Kidney (tissue), 13 donors: ENCODE measurements at regions not wholly inside any gene's neighbourhood (a gene's known extent, or its start where the extent isn't known, plus 50 kb on each side); places are given as distances from the start of the nearest gene placed in this dataset.

Source experiments
- DNase-seq, 5 donors: peaks; one replicate each; pipeline ENCODE4 v3.0.0-alpha.2; 2013 to 2020
- FAIRE-seq: peaks from 2 replicates; lab custom pipeline; 2012; peaks lifted over from hg19 to GRCh38; lab: Jason Lieb, UNC
- H3K27ac ChIP-seq, 2 donors: one replicate each; pipeline ENCODE4 v1.7.0; 2013; ENCODE audit warnings: low read depth in 2 of 2, low read length in 2 of 2, inconsistent platforms in 1 of 2
- H3K27me3 ChIP-seq: one replicate; pipeline ENCODE4 v1.7.1; 2013; ENCODE audit warnings: low read length, inconsistent platforms; ENCODE audit not compliant: control insufficient read depth, insufficient read depth
- H3K36me3 ChIP-seq, 3 donors: one replicate each; pipeline versions ENCODE4 v1.7.0 to v1.7.1; 2013; ENCODE audit warnings: low read length in 3 of 3, control low read depth in 1 of 3, inconsistent platforms in 1 of 3; ENCODE audit not compliant: insufficient read depth in 3 of 3, control insufficient read depth in 2 of 3
- H3K4me1 ChIP-seq, 3 donors: one replicate each; pipeline versions ENCODE4 v1.7.0 to v1.7.1; 2013; ENCODE audit warnings: low read length in 3 of 3, inconsistent platforms in 1 of 3, low read depth in 1 of 3; ENCODE audit not compliant: control insufficient read depth in 2 of 3, insufficient read depth in 2 of 3
- H3K4me3 ChIP-seq, 3 donors: one replicate each; pipeline versions ENCODE4 v1.7.0 to v1.8.1; 2013; ENCODE audit warnings: low read length in 3 of 3, control low read depth in 1 of 3, inconsistent platforms in 1 of 3
- H3K9ac ChIP-seq, 3 donors: one replicate each; pipeline versions ENCODE4 v1.7.0 to v1.7.1; 2013; ENCODE audit warnings: low read length in 3 of 3, control low read depth in 1 of 3, inconsistent platforms in 1 of 3
- H3K9me3 ChIP-seq, 3 donors: one replicate each; pipeline versions ENCODE4 v1.7.0 to v1.7.1; 2013; ENCODE audit warnings: low read length in 3 of 3, control low read depth in 1 of 3, inconsistent platforms in 1 of 3; ENCODE audit not compliant: control insufficient read depth in 2 of 3, insufficient read depth in 1 of 3
- intact Hi-C: fragments of 100-400 bp; cut with DNase I; formaldehyde crosslinking; loops from one replicate; pipeline ENCODE4 v1.11.1; 2022
- TF ChIP-seq, protein P1 (sequence below): IDR thresholded peaks from 3 replicates; pipeline ENCODE4 v1.5.1; 2012; ENCODE audit warnings: mild to moderate bottlenecking, moderate library complexity, borderline replicate concordance; ENCODE audit not compliant: insufficient read depth; ENCODE audit errors: extremely low read depth
- donor health status: control.
- donor health status: control.
- donor health status: control.
- donor health status: control.
- donor health status: control.
- donor health status: DM: yes; HTN: yes; CAD: no.
- donor health status: Normal renal cell carcinoma (clear cell type).

DNA sequence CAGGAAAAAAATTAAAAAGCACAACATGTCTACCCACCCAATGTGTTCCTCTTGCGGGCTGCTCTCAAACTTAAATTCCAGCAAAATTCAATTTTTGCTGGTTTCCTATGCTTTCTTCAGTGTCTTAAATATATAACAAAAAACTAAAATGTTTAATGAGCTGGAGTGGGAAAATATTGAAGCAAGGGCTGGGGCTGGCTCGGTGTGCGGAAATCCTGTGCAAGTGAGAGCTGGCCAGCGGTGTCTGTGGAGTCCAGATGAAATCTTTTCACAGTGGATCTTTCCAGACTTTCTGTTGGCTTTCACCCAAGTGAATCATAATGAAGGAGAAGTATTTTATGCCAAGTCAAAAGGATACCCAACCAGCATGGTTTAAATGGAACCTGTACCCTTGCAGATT, 1733.6 kb downstream of the TP53TG3F start:
- Histone ChIP-seq H3K4me1 (no peaks in the 10 kb centered on the region), H3K9ac (no peak overlapping the region), H3K36me3 (no peaks in the 10 kb centered on the region), H3K9me3 (no peaks in the 10 kb centered on the region), H3K27ac (no peak overlapping the region), H3K4me3 (no peak overlapping the region), H3K27me3 (no peaks in the 10 kb centered on the region)
- DNase-seq = no peak
- no peak for FAIRE-seq
- intact Hi-C loops = no loop called here
- TF ChIP-seq, protein P1, sequence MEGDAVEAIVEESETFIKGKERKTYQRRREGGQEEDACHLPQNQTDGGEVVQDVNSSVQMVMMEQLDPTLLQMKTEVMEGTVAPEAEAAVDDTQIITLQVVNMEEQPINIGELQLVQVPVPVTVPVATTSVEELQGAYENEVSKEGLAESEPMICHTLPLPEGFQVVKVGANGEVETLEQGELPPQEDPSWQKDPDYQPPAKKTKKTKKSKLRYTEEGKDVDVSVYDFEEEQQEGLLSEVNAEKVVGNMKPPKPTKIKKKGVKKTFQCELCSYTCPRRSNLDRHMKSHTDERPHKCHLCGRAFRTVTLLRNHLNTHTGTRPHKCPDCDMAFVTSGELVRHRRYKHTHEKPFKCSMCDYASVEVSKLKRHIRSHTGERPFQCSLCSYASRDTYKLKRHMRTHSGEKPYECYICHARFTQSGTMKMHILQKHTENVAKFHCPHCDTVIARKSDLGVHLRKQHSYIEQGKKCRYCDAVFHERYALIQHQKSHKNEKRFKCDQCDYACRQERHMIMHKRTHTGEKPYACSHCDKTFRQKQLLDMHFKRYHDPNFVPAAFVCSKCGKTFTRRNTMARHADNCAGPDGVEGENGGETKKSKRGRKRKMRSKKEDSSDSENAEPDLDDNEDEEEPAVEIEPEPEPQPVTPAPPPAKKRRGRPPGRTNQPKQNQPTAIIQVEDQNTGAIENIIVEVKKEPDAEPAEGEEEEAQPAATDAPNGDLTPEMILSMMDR = no peak

DNA sequence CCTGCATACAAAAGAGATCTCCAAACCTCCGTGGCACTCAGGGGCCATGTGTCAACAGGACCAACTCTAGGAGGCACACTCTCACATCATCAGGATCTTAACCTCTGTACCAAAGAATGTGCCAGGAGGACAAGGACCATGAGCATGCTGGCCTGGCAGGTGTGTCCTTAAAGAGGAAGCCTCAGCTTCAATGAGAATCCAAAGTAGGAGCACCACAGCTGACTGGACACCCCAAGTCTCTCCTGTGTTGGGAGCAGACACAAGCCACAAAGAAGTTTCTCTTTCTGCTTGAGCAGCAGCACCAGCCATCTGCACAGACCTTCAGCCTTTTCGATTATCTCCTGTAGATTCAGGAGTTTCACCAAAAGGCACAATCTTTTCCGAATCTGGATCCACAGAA, 1734.5 kb downstream of the TP53TG3F start:
- Histone ChIP-seq H3K27me3 (no peaks in the 10 kb centered on the region), H3K9me3 (no peaks in the 10 kb centered on the region), H3K4me1 (no peaks in the 10 kb centered on the region), H3K4me3 (no peak overlapping the region), H3K27ac (no peak overlapping the region), H3K9ac (no peak overlapping the region), H3K36me3 (no peaks in the 10 kb centered on the region)
- intact Hi-C loops = no loop called here
- DNase-seq = no peak
- no peak for FAIRE-seq
- TF ChIP-seq, protein P1 = no peak

DNA sequence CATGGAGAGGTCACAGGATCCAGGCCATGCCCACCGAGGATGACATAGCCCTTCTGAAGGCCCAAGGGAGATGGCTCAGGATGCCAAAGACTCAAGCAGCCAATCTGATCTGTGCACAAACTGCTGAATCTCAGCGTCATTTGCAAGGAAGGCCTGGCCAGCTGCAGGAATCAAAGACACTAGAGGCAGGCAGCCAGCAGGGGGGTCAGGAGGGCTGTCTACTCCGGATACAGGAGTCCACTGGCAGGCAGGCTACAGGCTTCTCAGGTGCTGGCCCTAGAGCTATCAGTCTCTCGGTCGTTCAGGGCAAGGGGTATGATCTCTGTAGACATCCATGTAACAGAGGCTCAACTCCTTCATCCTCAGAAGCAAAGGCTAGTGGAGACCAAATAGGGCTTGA, 1735.3 kb downstream of the TP53TG3F start:
- DNase-seq = no peak
- H3K36me3 ChIP-seq = no peaks in the 10 kb centered on the region
- TF ChIP-seq, protein P1 = no peak
- no peak for FAIRE-seq
- no peaks in the 10 kb centered on the region for H3K4me1 ChIP-seq
- H3K9me3 ChIP-seq = no peaks in the 10 kb centered on the region
- H3K4me3 ChIP-seq = no peak overlapping the region
- H3K27me3 ChIP-seq = no peaks in the 10 kb centered on the region
- H3K9ac ChIP-seq = no peak overlapping the region
- intact Hi-C loops = no loop called here
- no peak overlapping the region for H3K27ac ChIP-seq

DNA sequence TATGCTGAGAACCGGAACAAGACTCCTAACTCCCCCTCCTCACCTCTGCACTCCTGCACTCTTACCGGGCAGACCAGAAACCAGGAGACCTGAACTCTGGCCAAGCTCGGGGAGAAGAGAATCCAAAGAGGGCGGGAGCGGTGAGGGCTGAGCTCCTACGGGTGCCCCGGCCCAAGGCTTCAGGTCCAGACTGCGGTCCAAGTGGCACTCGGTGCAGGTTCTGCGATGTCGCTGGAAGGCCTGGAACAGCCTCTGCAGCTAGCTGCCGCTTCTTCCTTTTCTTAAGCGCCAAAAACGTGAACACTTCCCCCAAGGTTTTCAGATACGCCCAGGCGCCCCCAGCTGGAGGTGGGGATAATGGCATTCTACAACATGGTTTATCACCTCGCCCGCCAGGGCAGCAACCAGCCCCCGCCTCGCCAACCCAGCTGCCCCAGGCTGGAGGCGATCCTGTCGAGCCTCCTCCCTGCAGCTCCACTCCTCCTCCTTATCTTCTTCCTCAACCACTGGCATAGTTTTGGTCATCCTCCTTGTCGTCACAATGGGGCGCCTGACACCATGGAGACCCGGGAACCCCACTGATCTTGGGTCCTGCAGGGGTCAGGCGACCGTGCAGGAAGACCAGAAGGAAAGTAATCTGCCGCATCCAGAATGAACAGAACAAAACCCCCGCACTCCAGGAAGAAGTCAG, 1735.9 kb downstream of the TP53TG3F start:
- Histone ChIP-seq H3K9me3 (no peaks in the 10 kb centered on the region), H3K27me3 (no peaks in the 10 kb centered on the region), H3K4me3 (no peak overlapping the region), H3K27ac (no peak overlapping the region), H3K4me1 (no peaks in the 10 kb centered on the region), H3K36me3 (no peaks in the 10 kb centered on the region), H3K9ac (no peak overlapping the region)
- FAIRE-seq (no peak), DNase-seq (peak in 1 of 5 donors; percentile 54)
- TF ChIP-seq, protein P1 = no peak
- intact Hi-C loops = no loop called here
